ENCODE measurements at regions not wholly inside any gene's neighbourhood (a gene's known extent, or its start where the extent isn't known, plus 50 kb on each side); places are given as distances from the start of the nearest gene placed in this dataset.

DNA sequence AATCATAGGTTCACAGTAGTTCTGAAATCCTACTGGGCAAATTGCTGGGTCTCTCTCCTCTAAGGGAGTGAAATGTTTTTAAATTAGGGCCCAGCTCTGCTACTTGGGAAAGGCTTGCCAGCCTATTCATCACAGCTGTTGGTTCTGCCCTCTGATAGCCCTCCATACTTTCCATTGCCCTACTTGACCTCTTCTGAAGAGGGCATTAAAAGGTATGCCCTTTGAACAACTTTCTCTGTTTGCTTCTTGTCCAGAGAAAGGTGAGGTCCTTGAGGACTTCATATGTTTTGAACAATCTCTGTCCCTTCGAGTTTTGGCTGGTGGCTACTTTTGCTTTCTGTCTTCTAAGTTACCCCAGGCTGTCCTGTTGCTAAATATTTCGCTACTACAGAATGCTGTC, 62.3 kb upstream of the JAK2 start:
- no peak for TF ChIP-seq ZNF777 (tag by site-specific recombination; IDR thresholded peaks at IDR 0.05; ENCODE audit: borderline replicate concordance)
- no peak for TF ChIP-seq ZNF843 (tag by site-specific recombination; IDR thresholded peaks at IDR 0.05)
- no peak for TF ChIP-seq ZNF423 (tag by site-specific recombination; IDR thresholded peaks at IDR 0.05)
- no peak for TF ChIP-seq SALL2 (tag by site-specific recombination; IDR thresholded peaks at IDR 0.05; ENCODE audit: borderline replicate concordance)
- TF ChIP-seq, protein P1, sequence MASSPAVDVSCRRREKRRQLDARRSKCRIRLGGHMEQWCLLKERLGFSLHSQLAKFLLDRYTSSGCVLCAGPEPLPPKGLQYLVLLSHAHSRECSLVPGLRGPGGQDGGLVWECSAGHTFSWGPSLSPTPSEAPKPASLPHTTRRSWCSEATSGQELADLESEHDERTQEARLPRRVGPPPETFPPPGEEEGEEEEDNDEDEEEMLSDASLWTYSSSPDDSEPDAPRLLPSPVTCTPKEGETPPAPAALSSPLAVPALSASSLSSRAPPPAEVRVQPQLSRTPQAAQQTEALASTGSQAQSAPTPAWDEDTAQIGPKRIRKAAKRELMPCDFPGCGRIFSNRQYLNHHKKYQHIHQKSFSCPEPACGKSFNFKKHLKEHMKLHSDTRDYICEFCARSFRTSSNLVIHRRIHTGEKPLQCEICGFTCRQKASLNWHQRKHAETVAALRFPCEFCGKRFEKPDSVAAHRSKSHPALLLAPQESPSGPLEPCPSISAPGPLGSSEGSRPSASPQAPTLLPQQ (tag by site-specific recombination; IDR thresholded peaks at IDR 0.05): no peak
- TF ChIP-seq, protein P2, sequence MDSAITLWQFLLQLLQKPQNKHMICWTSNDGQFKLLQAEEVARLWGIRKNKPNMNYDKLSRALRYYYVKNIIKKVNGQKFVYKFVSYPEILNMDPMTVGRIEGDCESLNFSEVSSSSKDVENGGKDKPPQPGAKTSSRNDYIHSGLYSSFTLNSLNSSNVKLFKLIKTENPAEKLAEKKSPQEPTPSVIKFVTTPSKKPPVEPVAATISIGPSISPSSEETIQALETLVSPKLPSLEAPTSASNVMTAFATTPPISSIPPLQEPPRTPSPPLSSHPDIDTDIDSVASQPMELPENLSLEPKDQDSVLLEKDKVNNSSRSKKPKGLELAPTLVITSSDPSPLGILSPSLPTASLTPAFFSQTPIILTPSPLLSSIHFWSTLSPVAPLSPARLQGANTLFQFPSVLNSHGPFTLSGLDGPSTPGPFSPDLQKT (IDR thresholded peaks at IDR 0.05; ENCODE audit: borderline replicate concordance, low read depth, low read length): no peak
- ChIA-PET POLR2A (no interaction called here), CTCF (no interaction called here)
- H3K36me3 ChIP-seq (ENCODE audit: control insufficient read depth in 2 of 2, insufficient read depth in 1 of 2, low read length in 2 of 2): no peaks in the 10 kb centered on the region
- H3K9me3 ChIP-seq (ENCODE audit: control insufficient read depth, insufficient read depth, low read depth, low read length): no peaks in the 10 kb centered on the region
- no peak overlapping the region for H3K4me3 ChIP-seq (ENCODE audit: low read depth, low read length)
- no peak overlapping the region for H3K27ac ChIP-seq (ENCODE audit: extremely low read depth, low read depth, low read length)
- no peaks in the 10 kb centered on the region for H3K4me1 ChIP-seq (ENCODE audit: control insufficient read depth, insufficient read depth, low read length)

DNA sequence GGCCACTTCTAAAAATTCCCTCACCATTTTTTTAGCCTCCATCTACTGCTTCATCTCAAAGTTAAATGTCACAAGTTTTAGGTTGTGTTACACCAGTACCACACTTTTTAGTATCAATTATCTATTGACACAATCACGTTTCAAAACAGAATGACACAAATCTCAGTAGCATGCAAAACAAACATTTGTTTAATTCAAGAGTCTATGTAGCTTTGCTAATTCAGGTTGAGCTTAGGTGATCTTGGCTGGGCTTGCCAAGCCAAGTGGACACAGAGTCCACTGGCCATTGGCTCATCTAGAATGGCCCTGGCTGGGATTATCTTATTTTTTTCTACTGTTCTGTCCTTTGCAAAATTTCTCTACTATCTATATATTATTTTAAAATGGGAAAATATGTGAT, 61.9 kb upstream of the JAK2 start:
- TF ChIP-seq HOXC10 (CRISPR knock-in tag; IDR thresholded peaks at IDR 0.05) (no peak), HOXA7 (CRISPR knock-in tag; IDR thresholded peaks at IDR 0.05; ENCODE audit: borderline replicate concordance) (no peak), ZNF214 (tag by site-specific recombination; IDR thresholded peaks at IDR 0.05; ENCODE audit: borderline replicate concordance) (no peak), ZNF174 (tag by site-specific recombination; IDR thresholded peaks at IDR 0.05) (no peak)
- Histone ChIP-seq H3K4me1 (ENCODE audit: control insufficient read depth, insufficient read depth, low read length) (no peaks in the 10 kb centered on the region), H3K9me3 (ENCODE audit: control insufficient read depth, insufficient read depth, low read depth, low read length) (no peaks in the 10 kb centered on the region), H3K4me3 (ENCODE audit: low read depth, low read length) (no peak overlapping the region), H3K36me3 (ENCODE audit: control insufficient read depth in 2 of 2, insufficient read depth in 1 of 2, low read length in 2 of 2) (no peaks in the 10 kb centered on the region), H3K27ac (ENCODE audit: extremely low read depth, low read depth, low read length) (no peak overlapping the region)
- ChIA-PET POLR2A (no interaction called here), CTCF (interaction anchor here (0.9 kb wide), 1 partner anchor 672 kb away, joined by 3 read pairs; no protein-coding TSS in a partner anchor)

DNA sequence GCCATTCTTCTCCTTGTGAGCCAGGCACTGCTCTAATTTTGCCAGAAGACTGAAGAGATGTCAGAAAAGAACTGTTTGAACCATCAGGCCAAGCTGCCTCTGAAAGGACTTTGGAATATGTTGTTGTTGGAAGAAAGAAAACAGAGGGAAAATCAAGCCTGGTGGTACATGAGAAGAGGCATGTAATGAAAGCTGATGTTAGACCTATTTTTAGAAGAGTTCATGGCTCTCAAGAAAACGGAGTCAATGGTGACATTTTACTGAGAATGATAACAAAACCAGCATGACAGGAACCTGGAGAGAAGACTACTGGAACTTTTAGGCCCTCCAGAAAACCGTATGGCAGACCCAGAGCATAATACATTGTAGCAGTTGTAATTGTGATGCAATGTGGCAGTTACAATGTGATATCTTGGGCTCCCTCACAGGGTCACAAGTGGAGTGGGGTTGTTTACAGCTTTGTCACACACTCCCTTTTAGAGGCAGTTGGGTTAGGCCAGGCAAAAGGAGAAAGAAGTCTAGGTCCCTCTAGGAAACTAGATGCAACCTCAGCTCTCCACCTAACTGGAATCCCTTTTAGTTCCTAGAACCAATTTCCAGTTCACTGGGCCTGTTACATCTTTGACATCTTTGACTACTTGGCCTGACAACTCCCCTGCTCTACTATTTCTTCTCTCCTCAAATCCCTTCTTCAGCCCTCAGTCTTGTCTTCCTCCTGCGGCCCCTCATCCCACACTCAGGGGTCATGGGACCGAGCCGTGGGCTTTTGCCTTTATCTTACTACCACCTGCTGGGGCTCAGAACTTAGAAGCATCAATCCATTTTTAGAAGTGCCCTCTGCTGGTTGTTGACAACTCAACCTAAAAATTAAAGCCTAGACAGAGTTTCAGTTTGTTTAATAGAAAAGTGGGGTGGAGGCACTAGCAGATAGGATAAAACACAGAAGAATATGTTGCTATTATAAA, 61.2 kb upstream of the JAK2 start:
- peak; percentile 39; the same call in 1 of the 2 replicates for TF ChIP-seq EGR2 (tag by site-specific recombination; IDR thresholded peaks at IDR 0.05; ENCODE audit: low read depth)
- TF ChIP-seq, protein P3, sequence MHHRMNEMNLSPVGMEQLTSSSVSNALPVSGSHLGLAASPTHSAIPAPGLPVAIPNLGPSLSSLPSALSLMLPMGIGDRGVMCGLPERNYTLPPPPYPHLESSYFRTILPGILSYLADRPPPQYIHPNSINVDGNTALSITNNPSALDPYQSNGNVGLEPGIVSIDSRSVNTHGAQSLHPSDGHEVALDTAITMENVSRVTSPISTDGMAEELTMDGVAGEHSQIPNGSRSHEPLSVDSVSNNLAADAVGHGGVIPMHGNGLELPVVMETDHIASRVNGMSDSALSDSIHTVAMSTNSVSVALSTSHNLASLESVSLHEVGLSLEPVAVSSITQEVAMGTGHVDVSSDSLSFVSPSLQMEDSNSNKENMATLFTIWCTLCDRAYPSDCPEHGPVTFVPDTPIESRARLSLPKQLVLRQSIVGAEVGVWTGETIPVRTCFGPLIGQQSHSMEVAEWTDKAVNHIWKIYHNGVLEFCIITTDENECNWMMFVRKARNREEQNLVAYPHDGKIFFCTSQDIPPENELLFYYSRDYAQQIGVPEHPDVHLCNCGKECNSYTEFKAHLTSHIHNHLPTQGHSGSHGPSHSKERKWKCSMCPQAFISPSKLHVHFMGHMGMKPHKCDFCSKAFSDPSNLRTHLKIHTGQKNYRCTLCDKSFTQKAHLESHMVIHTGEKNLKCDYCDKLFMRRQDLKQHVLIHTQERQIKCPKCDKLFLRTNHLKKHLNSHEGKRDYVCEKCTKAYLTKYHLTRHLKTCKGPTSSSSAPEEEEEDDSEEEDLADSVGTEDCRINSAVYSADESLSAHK (tag by site-specific recombination; IDR thresholded peaks at IDR 0.05): no peak
- TF ChIP-seq, protein P4, sequence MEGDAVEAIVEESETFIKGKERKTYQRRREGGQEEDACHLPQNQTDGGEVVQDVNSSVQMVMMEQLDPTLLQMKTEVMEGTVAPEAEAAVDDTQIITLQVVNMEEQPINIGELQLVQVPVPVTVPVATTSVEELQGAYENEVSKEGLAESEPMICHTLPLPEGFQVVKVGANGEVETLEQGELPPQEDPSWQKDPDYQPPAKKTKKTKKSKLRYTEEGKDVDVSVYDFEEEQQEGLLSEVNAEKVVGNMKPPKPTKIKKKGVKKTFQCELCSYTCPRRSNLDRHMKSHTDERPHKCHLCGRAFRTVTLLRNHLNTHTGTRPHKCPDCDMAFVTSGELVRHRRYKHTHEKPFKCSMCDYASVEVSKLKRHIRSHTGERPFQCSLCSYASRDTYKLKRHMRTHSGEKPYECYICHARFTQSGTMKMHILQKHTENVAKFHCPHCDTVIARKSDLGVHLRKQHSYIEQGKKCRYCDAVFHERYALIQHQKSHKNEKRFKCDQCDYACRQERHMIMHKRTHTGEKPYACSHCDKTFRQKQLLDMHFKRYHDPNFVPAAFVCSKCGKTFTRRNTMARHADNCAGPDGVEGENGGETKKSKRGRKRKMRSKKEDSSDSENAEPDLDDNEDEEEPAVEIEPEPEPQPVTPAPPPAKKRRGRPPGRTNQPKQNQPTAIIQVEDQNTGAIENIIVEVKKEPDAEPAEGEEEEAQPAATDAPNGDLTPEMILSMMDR (tag by site-specific recombination; IDR thresholded peaks at IDR 0.05): peak; percentile 32; the same call in 1 of the 2 replicates
- Histone ChIP-seq H3K36me3 (ENCODE audit: control insufficient read depth in 2 of 2, insufficient read depth in 1 of 2, low read length in 2 of 2) (no peaks in the 10 kb centered on the region), H3K27ac (ENCODE audit: extremely low read depth, low read depth, low read length) (no peak overlapping the region), H3K4me3 (ENCODE audit: low read depth, low read length) (no peak overlapping the region), H3K4me1 (ENCODE audit: control insufficient read depth, insufficient read depth, low read length) (no peaks in the 10 kb centered on the region), H3K9me3 (ENCODE audit: control insufficient read depth, insufficient read depth, low read depth, low read length) (no peaks in the 10 kb centered on the region)
- ChIA-PET CTCF (interaction anchor here (0.8 to 1.6 kb wide), 6 partner anchors 17 to 672 kb away, joined by 3 to 6 read pairs (median 4); no protein-coding TSS in a partner anchor), POLR2A (no interaction called here)

Data from HEK293 (cell line).